ENCODE measurements at regions not wholly inside any gene's neighbourhood (a gene's known extent, or its start where the extent isn't known, plus 50 kb on each side); places are given as distances from the start of the nearest gene placed in this dataset.

GRCh38 chr3:72160351-72160750, 375.4 kb upstream of the PROK2 start:
- Histone ChIP-seq H3K23me2 (ENCODE audit: low read depth, low read length) (no peaks in the 10 kb centered on the region; the same call in 1 of the 2 replicates), H3K79me1 (ENCODE audit: low read depth, low read length) (no peaks in the 10 kb centered on the region), H2BK15ac (ENCODE audit: low read length) (no peak overlapping the region), H3K9me3 (ENCODE audit: insufficient read depth in 2 of 2, low read depth in 1 of 2, low read length in 1 of 2) (no peaks in the 10 kb centered on the region), H3K27ac (ENCODE audit: low read depth, low read length) (no peak overlapping the region), H3K4me2 (ENCODE audit: insufficient read depth in 1 of 2, low read depth in 2 of 2, low read length in 2 of 2) (no peak overlapping the region), H3K27me3 (replicated peaks in 1 of 4; ENCODE audit: control insufficient read depth in 3 of 4, extremely low read depth in 1 of 4, insufficient read depth in 3 of 4, low read length in 3 of 4) (no peaks in the 10 kb centered on the region), H3K14ac (ENCODE audit: insufficient read length) (no peak overlapping the region), H4K5ac (ENCODE audit: insufficient read length, low read depth, low read length) (no peak overlapping the region), H3K56ac (replicated peaks; ENCODE audit: insufficient read length, low read depth, low read length) (no peak overlapping the region), H3K23ac (ENCODE audit: insufficient read length) (no peak overlapping the region), H4K20me1 (replicated peaks in 1 of 2; ENCODE audit: control insufficient read depth in 1 of 2, insufficient read depth in 2 of 2, low read length in 2 of 2) (no peaks in the 10 kb centered on the region), H4K91ac (replicated peaks; ENCODE audit: insufficient read length, low read length) (no peak overlapping the region), H3K79me2 (ENCODE audit: control insufficient read depth in 1 of 2, insufficient read depth in 2 of 2, low read length in 2 of 2) (no peaks in the 10 kb centered on the region), H4K8ac (ENCODE audit: extremely low read depth, insufficient read depth, low read length) (no peak overlapping the region), H3K36me3 (ENCODE audit: control insufficient read depth in 2 of 4, insufficient read depth in 4 of 4, low read length in 3 of 4) (no peaks in the 10 kb centered on the region), H3K4ac (replicated peaks; ENCODE audit: insufficient read length, low read depth, low read length) (no peak overlapping the region), H3K4me3 (ENCODE audit: extremely low read depth in 1 of 4, insufficient read depth in 2 of 4, low read depth in 3 of 4, low read length in 4 of 4) (no peak overlapping the region), H3K9ac (replicated peaks in 1 of 4; ENCODE audit: extremely low read depth in 1 of 4, low read depth in 3 of 4, low read length in 3 of 4) (no peak overlapping the region), H2AK5ac (ENCODE audit: low read depth, low read length) (no peak overlapping the region), H2BK20ac (ENCODE audit: low read length) (no peak overlapping the region), H2BK5ac (ENCODE audit: low read depth, low read length) (no peak overlapping the region), H2BK12ac (ENCODE audit: low read depth, low read length) (no peak overlapping the region), H3K4me1 (replicated peaks in 1 of 4; ENCODE audit: control insufficient read depth in 3 of 4, insufficient read depth in 4 of 4, low read length in 3 of 4) (no peaks in the 10 kb centered on the region), H2AFZ (ENCODE audit: low read length) (no peak overlapping the region), H3K18ac (ENCODE audit: extremely low read depth, low read length) (no peak overlapping the region), H2BK120ac (replicated peaks; ENCODE audit: low read depth, low read length) (no peak overlapping the region)
- ChIA-PET CTCF (ENCODE audit: partially characterized antibody) (no interaction called here), POLR2A (ENCODE audit: partially characterized antibody) (no interaction called here)
- DNase-seq (ENCODE audit: low read depth in 1 of 2, low spot score in 2 of 2) (no peak), FAIRE-seq (no peak)
- TF ChIP-seq TAF1 (IDR thresholded peaks at IDR 0.05; ENCODE audit: low read depth, low read length) = no peak
- no peak for TF ChIP-seq POU5F1 (IDR thresholded peaks at IDR 0.05; ENCODE audit: low read depth, low read length)
- TF ChIP-seq MAFK (IDR thresholded peaks at IDR 0.05; ENCODE audit: low read depth, low read length) = no peak
- TF ChIP-seq FOSL1 (IDR thresholded peaks at IDR 0.05; ENCODE audit: insufficient read depth, low read depth, low read length) = no peak
- TF ChIP-seq KDM4A (IDR thresholded peaks at IDR 0.05; ENCODE audit: low read depth, low read length, severe bottlenecking) = no peak
- TF ChIP-seq EP300 (IDR thresholded peaks at IDR 0.05; ENCODE audit: borderline replicate concordance in 1 of 2, low read depth in 2 of 2, low read length in 2 of 2) = no peak
- TF ChIP-seq GABPA (IDR thresholded peaks at IDR 0.05; ENCODE audit: borderline replicate concordance, insufficient read depth, low read length) = no peak
- TF ChIP-seq CHD2 (IDR thresholded peaks at IDR 0.05; ENCODE audit: low read length) = no peak
- TF ChIP-seq PHF8 (conservative IDR thresholded peaks at IDR 0.05; ENCODE audit: low read depth, low read length) = no peak
- TF ChIP-seq GTF2F1 (IDR thresholded peaks at IDR 0.05; ENCODE audit: borderline replicate concordance, low read depth, low read length) = no peak
- TF ChIP-seq RNF2 (IDR thresholded peaks at IDR 0.05; ENCODE audit: borderline replicate concordance, low read depth, low read length, missing control alignments, poor library complexity, severe bottlenecking) = no peak
- TF ChIP-seq ASH2L (IDR thresholded peaks at IDR 0.05; ENCODE audit: low read length) = no peak
- no peak for TF ChIP-seq SP1 (IDR thresholded peaks at IDR 0.05; ENCODE audit: low read depth, low read length)
- TF ChIP-seq BRCA1 (IDR thresholded peaks at IDR 0.05; ENCODE audit: low read depth, low read length) = no peak
- no peak for TF ChIP-seq RFX5 (IDR thresholded peaks at IDR 0.05; ENCODE audit: borderline replicate concordance, low read depth, low read length)
- no peak for TF ChIP-seq TEAD4 (IDR thresholded peaks at IDR 0.05; ENCODE audit: low read depth, low read length)
- 84% methylated on average over 5 of the region's 5 CpGs; no CpG with 5 or more reads in 1 of the 2 experiments for WGBS, 2 experiments (ENCODE audit: extremely low coverage in 1 of 2, insufficient coverage in 1 of 2, insufficient read length in 1 of 2, insufficient replicate concordance in 2 of 2, low coverage in 1 of 2, low lambda C conversion rate in 2 of 2, missing lambda C conversion rate in 1 of 2)

All from H1 (cell line).